ENCODE measurements at regions not wholly inside any gene's neighbourhood (a gene's known extent, or its start where the extent isn't known, plus 50 kb on each side); places are given as distances from the start of the nearest gene placed in this dataset.

GRCh38 chr11:15826826-15827225, 529.5 kb downstream of the SOX6 start:
- TF ChIP-seq EZH2 (IDR thresholded peaks at IDR 0.05; ENCODE audit: borderline replicate concordance, low read depth, low read length): no peak
- TF ChIP-seq LARP7 (IDR thresholded peaks at IDR 0.05): no peak
- no peak for TF ChIP-seq HCFC1 (IDR thresholded peaks at IDR 0.05; ENCODE audit: low read depth, low read length)
- no peak for TF ChIP-seq ZNF274 (IDR thresholded peaks at IDR 0.05; ENCODE audit: borderline replicate concordance, low read depth, low read length)
